ENCODE measurements at regions not wholly inside any gene's neighbourhood (a gene's known extent, or its start where the extent isn't known, plus 50 kb on each side); places are given as distances from the start of the nearest gene placed in this dataset.

- no peak for TF ChIP-seq CTCF (IDR thresholded peaks at IDR 0.05; ENCODE audit: control insufficient read depth, extremely low read depth, insufficient read depth)
- DNase-seq (ENCODE audit: low read depth), result no peak
- H3K4me3 ChIP-seq (ENCODE audit: low read depth, low read length), result no peak overlapping the region
These were observed 988.7 kb downstream of the NTRK3 start for GRCh38 chr15:87267798-87268197.

GRCh38 chr15:87263871-87264270 is 992.7 kb downstream of the NTRK3 start:
- DNase-seq (ENCODE audit: low read depth), result no peak
- no peak overlapping the region for H3K4me3 ChIP-seq (ENCODE audit: low read depth, low read length)
- TF ChIP-seq CTCF (IDR thresholded peaks at IDR 0.05; ENCODE audit: control insufficient read depth, extremely low read depth, insufficient read depth), result no peak

GRCh38 chr15:87263296-87263695 is 993.2 kb downstream of the NTRK3 start:
- no peak overlapping the region for H3K4me3 ChIP-seq (ENCODE audit: low read depth, low read length)
- no peak for TF ChIP-seq CTCF (IDR thresholded peaks at IDR 0.05; ENCODE audit: control insufficient read depth, extremely low read depth, insufficient read depth)
- DNase-seq (ENCODE audit: low read depth), result no peak

- no peak for DNase-seq (ENCODE audit: low read depth)
- no peak overlapping the region for H3K4me3 ChIP-seq (ENCODE audit: low read depth, low read length)
- TF ChIP-seq CTCF (IDR thresholded peaks at IDR 0.05; ENCODE audit: control insufficient read depth, extremely low read depth, insufficient read depth), result no peak
These were observed 1010.9 kb downstream of the NTRK3 start for GRCh38 chr15:87245592-87245991.

GRCh38 chr15:87243474-87243873 is 1013.1 kb downstream of the NTRK3 start:
- DNase-seq (ENCODE audit: low read depth), result no peak

GRCh38 chr15:87239582-87240230 is 1016.8 kb downstream of the NTRK3 start:
- no peak overlapping the region for H3K4me3 ChIP-seq (ENCODE audit: low read depth, low read length)
- no peak for TF ChIP-seq CTCF (IDR thresholded peaks at IDR 0.05; ENCODE audit: control insufficient read depth, extremely low read depth, insufficient read depth)

More at GRCh38 chr15:87243474-87243873, 1013.1 kb downstream of the NTRK3 start:
- no peak for TF ChIP-seq CTCF (IDR thresholded peaks at IDR 0.05; ENCODE audit: control insufficient read depth, extremely low read depth, insufficient read depth)
- no peak overlapping the region for H3K4me3 ChIP-seq (ENCODE audit: low read depth, low read length)

GRCh38 chr15:87238451-87239068 is 1018.0 kb downstream of the NTRK3 start:
- H3K4me3 ChIP-seq (ENCODE audit: low read depth, low read length), result no peak overlapping the region
- TF ChIP-seq CTCF (IDR thresholded peaks at IDR 0.05; ENCODE audit: control insufficient read depth, extremely low read depth, insufficient read depth), result no peak
- no peak for DNase-seq (ENCODE audit: low read depth)

More at GRCh38 chr15:87239582-87240230, 1016.8 kb downstream of the NTRK3 start:
- no peak for DNase-seq (ENCODE audit: low read depth)
